GM21825 (cell line): ENCODE measurements at regions not wholly inside any gene's neighbourhood (a gene's known extent, or its start where the extent isn't known, plus 50 kb on each side); places are given as distances from the start of the nearest gene placed in this dataset.

Experiments used
- ATAC-seq: cut with Tn5 transposase; IDR thresholded peaks from one replicate; pipeline ENCODE4 v1.9.1; 2021; ENCODE audit warnings: mild to moderate bottlenecking, moderate library complexity; ENCODE audit not compliant: unreplicated experiment

GRCh38 chr9:82149501-82149946 is 161.0 kb downstream of the SPATA31D1 start:
- no peak for ATAC-seq

GRCh38 chr9:82152181-82152580 is 163.6 kb downstream of the SPATA31D1 start:
- ATAC-seq: no peak

- ATAC-seq: no peak
Measured at GRCh38 chr9:82153032-82153431, 164.5 kb downstream of the SPATA31D1 start.

- no peak for ATAC-seq
Measured at GRCh38 chr9:82154573-82154972, 166.0 kb downstream of the SPATA31D1 start.

DNA sequence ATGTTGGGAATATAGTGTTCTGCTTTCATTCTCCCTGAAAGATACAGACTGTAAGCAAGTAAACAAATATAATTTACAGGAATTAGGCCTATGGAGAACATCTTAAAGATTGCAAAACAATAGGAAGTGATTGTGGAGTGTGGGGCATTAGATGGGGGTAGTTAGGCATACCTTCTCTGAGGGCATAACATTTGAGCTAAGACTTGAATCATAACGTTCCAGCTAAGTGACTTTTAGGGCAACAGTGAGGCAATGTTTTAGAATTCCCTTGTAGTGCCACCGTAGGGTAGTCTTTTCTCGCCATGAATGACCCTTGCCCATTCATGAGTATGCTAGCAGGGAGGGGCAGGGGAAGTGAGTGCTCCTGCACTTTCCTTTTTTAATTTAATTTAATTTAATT is 173.3 kb downstream of the SPATA31D1 start:
- no peak for ATAC-seq

DNA sequence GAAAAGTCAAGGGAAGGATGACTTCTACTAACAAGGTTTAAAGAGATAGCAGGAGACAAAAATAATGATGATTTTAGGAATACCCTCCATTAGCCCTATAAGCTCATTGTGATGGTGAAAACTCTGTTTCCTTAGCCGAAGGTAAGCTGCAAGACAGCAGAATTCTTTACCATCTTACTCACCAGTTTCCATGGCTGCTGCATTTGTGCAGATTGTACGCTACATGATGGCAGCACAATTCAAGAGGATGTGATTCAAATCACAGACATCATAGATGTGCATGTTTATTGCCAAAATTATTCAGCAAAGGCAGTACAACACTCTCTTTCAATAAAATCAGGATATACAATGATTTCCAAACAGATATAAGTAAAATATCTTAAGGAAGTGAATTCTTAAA is 175.6 kb downstream of the SPATA31D1 start:
- no peak for ATAC-seq

GRCh38 chr9:82167296-82167695 is 178.7 kb downstream of the SPATA31D1 start:
- no peak for ATAC-seq

- no peak for ATAC-seq
Measured at GRCh38 chr9:82168585-82168984, 180.0 kb downstream of the SPATA31D1 start.

GRCh38 chr9:82170866-82171265 is 182.3 kb downstream of the SPATA31D1 start:
- ATAC-seq: no peak

GRCh38 chr9:82171271-82171670 is 182.7 kb downstream of the SPATA31D1 start:
- ATAC-seq: no peak

DNA sequence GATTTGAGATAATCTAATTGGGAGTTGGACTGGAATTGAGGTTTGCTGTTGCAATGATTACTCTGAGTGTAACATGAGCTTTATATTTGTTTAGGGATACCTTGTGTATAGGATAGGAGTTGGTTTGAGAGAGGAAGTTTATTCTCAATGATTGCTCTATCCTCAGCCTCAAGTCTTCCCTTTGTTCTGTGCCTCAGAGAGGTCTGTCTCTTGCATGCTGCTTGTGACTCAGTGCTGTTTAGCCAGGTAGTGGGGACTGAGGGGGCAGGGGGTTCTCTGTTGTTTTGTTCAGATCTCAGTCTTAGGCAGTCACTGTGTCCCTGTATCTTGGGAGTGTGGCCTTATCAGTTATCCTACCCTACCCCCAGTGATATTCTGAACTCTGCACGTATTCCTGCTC is 192.1 kb downstream of the SPATA31D1 start:
- no peak for ATAC-seq

GRCh38 chr9:82183181-82183860 is 194.7 kb downstream of the SPATA31D1 start:
- ATAC-seq: no peak

GRCh38 chr9:82184524-82184923 is 196.0 kb downstream of the SPATA31D1 start:
- ATAC-seq: no peak

- no peak for ATAC-seq
Measured at GRCh38 chr9:82188817-82189216, 200.2 kb downstream of the SPATA31D1 start.

DNA sequence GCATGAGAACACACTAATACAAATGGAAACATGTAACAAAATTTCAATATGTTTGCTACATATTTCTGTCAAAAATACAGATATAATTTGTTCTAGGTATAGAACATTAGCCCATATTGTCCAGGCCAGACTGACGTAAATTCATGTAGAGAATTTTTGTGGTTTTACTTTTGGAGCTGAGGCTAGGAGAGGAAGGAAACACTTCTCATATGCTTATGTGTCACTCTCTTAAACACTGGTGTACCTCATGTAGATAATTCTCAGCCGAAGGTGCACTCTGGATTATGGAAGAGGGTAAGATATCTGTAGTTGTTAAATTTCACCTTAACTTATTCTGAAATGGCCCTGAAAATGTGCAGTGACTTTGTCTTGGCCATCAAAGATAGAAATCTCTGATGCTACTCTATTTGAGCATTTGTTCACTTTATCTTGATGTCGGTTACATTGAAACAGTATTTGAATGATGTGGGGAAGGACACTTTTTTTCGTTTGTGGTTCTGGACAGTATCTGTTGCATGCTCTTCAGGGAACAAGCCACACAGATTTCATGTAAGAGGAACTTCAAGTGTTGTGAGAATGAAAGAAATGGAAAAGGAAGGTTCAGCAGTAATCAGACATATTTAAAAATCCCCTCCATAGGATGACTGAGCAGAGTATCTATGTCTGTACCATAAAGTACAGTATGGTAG is 202.7 kb downstream of the SPATA31D1 start:
- no peak for ATAC-seq

DNA sequence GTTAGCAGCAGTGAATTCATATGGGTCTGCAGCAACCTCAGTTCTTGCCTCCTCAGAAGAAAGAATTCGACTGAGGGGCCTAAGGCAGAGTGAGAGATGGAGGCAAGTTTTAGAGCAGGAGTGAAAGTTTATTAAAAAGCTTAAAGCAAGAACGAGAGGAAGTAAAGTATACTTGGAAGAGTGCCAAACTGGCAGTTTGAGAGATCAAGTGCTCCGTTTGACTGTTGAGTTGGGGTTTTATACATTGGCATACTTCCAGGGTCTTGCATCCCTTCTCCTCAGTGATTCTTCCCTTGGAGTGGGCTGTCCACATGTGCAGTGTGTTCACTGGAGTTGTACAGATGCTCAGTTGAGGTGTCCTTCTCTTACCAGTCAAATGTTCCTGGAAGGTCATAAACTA is 203.6 kb downstream of the SPATA31D1 start:
- no peak for ATAC-seq

DNA sequence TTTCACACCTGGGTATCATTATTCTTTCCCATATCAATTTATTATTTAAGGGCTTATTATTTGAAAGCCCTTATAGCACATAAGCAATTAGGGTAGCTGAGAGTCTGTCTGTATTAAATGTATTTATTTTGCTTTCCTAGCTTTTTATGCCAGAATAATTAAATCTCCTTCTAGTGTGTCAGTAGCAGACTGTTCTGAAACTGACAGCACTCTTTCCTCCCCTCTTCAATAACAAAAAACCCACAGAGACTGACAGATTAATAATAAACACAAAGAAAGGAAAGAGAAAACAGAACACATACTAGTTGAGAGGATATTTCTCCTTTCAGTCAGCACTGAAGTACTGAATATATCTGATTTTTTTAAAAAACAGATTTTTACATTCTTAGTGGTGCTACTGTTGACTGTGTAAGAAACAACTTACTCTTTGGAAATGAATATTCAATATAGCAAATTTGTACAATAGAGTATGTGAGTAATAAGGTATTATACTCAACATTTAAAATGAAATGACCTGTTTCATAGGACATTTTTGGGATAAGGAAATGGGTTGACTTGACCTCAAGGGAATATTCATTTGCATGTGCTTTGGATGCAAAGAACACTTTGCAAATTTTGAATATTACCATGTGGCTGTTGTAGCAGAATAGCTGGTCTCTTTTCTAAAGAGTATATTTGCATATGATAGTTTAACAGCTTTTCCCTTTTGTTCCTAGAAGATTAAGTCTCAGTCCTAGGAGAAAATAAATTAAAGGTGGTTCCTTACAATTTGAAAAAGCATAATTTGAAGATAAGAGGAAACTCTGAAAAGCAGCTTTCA is 208.3 kb downstream of the SPATA31D1 start:
- ATAC-seq: no peak

- ATAC-seq: no peak
Measured at GRCh38 chr9:82201196-82201595, 212.6 kb downstream of the SPATA31D1 start.

DNA sequence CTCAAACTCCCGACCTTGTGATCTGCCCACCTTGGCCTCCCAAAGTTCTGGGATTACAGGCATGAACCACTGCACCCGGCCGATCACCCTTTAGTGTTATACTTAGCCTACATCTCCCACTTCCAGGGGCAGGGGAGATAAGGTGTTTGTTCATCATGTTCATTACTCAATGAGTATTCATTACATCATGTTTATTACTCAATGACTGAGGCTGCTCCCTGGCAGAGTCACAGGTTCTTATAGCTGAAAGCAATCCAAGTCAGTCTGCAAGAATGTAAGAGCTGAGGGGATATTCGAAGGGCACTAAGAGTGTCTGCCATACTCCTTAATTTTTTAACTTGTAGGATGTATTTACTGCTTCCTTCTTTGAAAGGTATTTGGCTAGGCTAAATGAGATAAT is 214.2 kb downstream of the SPATA31D1 start:
- ATAC-seq: no peak

DNA sequence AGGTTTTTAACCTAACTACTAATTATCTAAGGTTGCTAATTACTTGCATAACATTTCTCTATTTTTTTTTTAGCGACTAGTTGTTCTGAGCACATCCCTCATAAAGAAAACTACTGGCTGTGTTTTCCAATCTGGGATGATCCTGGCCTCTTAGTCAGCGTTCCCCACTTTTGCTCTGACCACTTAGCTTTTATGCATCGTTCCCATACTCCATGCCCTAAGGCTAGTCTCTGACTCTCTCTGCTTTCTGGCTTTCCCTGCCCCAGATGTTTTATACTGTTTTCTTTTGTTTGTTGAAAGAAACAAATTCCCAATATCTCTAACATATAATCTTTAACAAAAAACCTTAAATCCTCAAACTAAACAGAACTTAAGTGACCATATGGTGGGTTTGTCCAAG is 217.9 kb downstream of the SPATA31D1 start:
- ATAC-seq: no peak

GRCh38 chr9:82206946-82207345 is 218.4 kb downstream of the SPATA31D1 start:
- ATAC-seq: no peak
